Thymus (tissue), 11 donors: ENCODE measurements at regions not wholly inside any gene's neighbourhood (a gene's known extent, or its start where the extent isn't known, plus 50 kb on each side); places are given as distances from the start of the nearest gene placed in this dataset.

Experiments
- DNase-seq, 9 donors: peaks; one replicate each; pipeline ENCODE4 v3.0.0-alpha.2; 2013; ENCODE audit warnings: low spot score in 9 of 9, low read depth in 6 of 9, missing footprints in 1 of 9
- H3K27ac ChIP-seq, 2 donors: one replicate each; pipeline ENCODE4 v1.5.1; 2013; ENCODE audit warnings: control low read depth in 1 of 2, low read depth in 1 of 2, low read length in 1 of 2, mild to moderate bottlenecking in 1 of 2, moderate library complexity in 1 of 2
- H3K27me3 ChIP-seq, 2 donors: one replicate each; pipeline ENCODE4 v1.5.1; 2013; ENCODE audit warnings: low read length in 1 of 2; ENCODE audit not compliant: control insufficient read depth in 2 of 2, insufficient read depth in 1 of 2
- H3K36me3 ChIP-seq, 2 donors: one replicate each; pipeline ENCODE4 v1.5.1; 2013; ENCODE audit warnings: low read length in 1 of 2, mild to moderate bottlenecking in 1 of 2, moderate library complexity in 1 of 2; ENCODE audit not compliant: control insufficient read depth in 2 of 2, insufficient read depth in 2 of 2
- H3K4me1 ChIP-seq, 2 donors: one replicate each; pipeline ENCODE4 v1.5.1; 2013; ENCODE audit warnings: low read length in 2 of 2; ENCODE audit not compliant: control insufficient read depth in 2 of 2, insufficient read depth in 2 of 2
- H3K4me3 ChIP-seq, 2 donors: one replicate each; pipeline ENCODE4 v1.5.1; 2013; ENCODE audit warnings: low read length in 2 of 2, control low read depth in 1 of 2, mild to moderate bottlenecking in 1 of 2
- H3K9me3 ChIP-seq, 2 donors: one replicate each; pipeline ENCODE4 v1.5.1; 2013; ENCODE audit warnings: low read length in 1 of 2, mild to moderate bottlenecking in 1 of 2; ENCODE audit not compliant: control insufficient read depth in 2 of 2, insufficient read depth in 1 of 2
- WGBS: extraction: QIAGEN DNeasy Blood & Tissue Kit; methylation state at CpG from one replicate; pipeline ENCODE4 v1.1.7; 2013; 5-methylcytosine and 5-hydroxymethylcytosine counted together
- donor health status: healthy.

GRCh38 chr17:33895491-33895890 is 359.6 kb upstream of the CCL2 start:
- Histone ChIP-seq H3K27ac (no peak overlapping the region), H3K4me1 (no peaks in the 10 kb centered on the region), H3K36me3 (no peaks in the 10 kb centered on the region), H3K4me3 (no peak overlapping the region), H3K27me3 (no peaks in the 10 kb centered on the region), H3K9me3 (no peaks in the 10 kb centered on the region)
- no peak for DNase-seq
- WGBS: 81% methylated on average over 3 of the region's 3 CpGs

- no peaks in the 10 kb centered on the region for H3K36me3 ChIP-seq
Observed at GRCh38 chr17:33896263-33896662, 358.8 kb upstream of the CCL2 start.

GRCh38 chr17:33901085-33901484 is 354.0 kb upstream of the CCL2 start:
- no peaks in the 10 kb centered on the region for H3K9me3 ChIP-seq
- DNase-seq: no peak
- H3K27me3 ChIP-seq: no peaks in the 10 kb centered on the region
- 89% methylated on average over 2 of the region's 2 CpGs for WGBS
- H3K4me3 ChIP-seq: no peak overlapping the region
- H3K4me1 ChIP-seq: no peaks in the 10 kb centered on the region
- no peak overlapping the region for H3K27ac ChIP-seq
- H3K36me3 ChIP-seq: no peaks in the 10 kb centered on the region

More at GRCh38 chr17:33896263-33896662, 358.8 kb upstream of the CCL2 start:
- no peaks in the 10 kb centered on the region for H3K4me1 ChIP-seq
- H3K27ac ChIP-seq: no peak overlapping the region
- H3K9me3 ChIP-seq: no peaks in the 10 kb centered on the region
- 58% methylated on average over 6 of the region's 6 CpGs for WGBS
- no peak for DNase-seq
- H3K27me3 ChIP-seq: no peaks in the 10 kb centered on the region
- no peak overlapping the region for H3K4me3 ChIP-seq

GRCh38 chr17:33902901-33903449 is 352.1 kb upstream of the CCL2 start:
- Histone ChIP-seq H3K36me3 (no peaks in the 10 kb centered on the region), H3K4me1 (no peaks in the 10 kb centered on the region), H3K9me3 (no peaks in the 10 kb centered on the region), H3K4me3 (no peak overlapping the region), H3K27me3 (no peaks in the 10 kb centered on the region), H3K27ac (no peak overlapping the region)
- DNase-seq: no peak
- WGBS: 98% methylated on average over 1 of the region's 1 CpG

- Histone ChIP-seq H3K27ac (no peak overlapping the region), H3K36me3 (no peaks in the 10 kb centered on the region), H3K4me3 (no peak overlapping the region), H3K27me3 (no peaks in the 10 kb centered on the region), H3K4me1 (no peaks in the 10 kb centered on the region), H3K9me3 (no peaks in the 10 kb centered on the region)
- DNase-seq: no peak
- WGBS: 93% methylated on average over 4 of the region's 4 CpGs
Observed at GRCh38 chr17:33904476-33904875, 350.6 kb upstream of the CCL2 start.

GRCh38 chr17:33905338-33905800 is 349.7 kb upstream of the CCL2 start:
- Histone ChIP-seq H3K36me3 (no peaks in the 10 kb centered on the region), H3K4me1 (no peaks in the 10 kb centered on the region), H3K27me3 (no peaks in the 10 kb centered on the region), H3K27ac (no peak overlapping the region), H3K9me3 (no peaks in the 10 kb centered on the region), H3K4me3 (no peak overlapping the region)
- WGBS: 74% methylated on average over 3 of the region's 3 CpGs
- no peak for DNase-seq

- DNase-seq: no peak
- Histone ChIP-seq H3K27ac (no peak overlapping the region), H3K9me3 (no peaks in the 10 kb centered on the region), H3K36me3 (no peaks in the 10 kb centered on the region), H3K4me1 (no peaks in the 10 kb centered on the region), H3K27me3 (no peaks in the 10 kb centered on the region), H3K4me3 (no peak overlapping the region)
- 9% methylated on average over 2 of the region's 2 CpGs for WGBS
Observed at GRCh38 chr17:33908363-33909064, 346.6 kb upstream of the CCL2 start.

- 93% methylated on average over 2 of the region's 2 CpGs for WGBS
- no peak for DNase-seq
- no peak overlapping the region for H3K4me3 ChIP-seq
- H3K4me1 ChIP-seq: no peaks in the 10 kb centered on the region
- no peaks in the 10 kb centered on the region for H3K9me3 ChIP-seq
- no peaks in the 10 kb centered on the region for H3K27me3 ChIP-seq
- no peak overlapping the region for H3K27ac ChIP-seq
- H3K36me3 ChIP-seq: no peaks in the 10 kb centered on the region
Observed at GRCh38 chr17:33910200-33910857, 344.8 kb upstream of the CCL2 start.

- peaks cover 0 to 3% of the 10 kb centered on the region in 2 donors for H3K27me3 ChIP-seq
- no peaks in the 10 kb centered on the region for H3K9me3 ChIP-seq
- H3K4me3 ChIP-seq: no peak overlapping the region
- H3K4me1 ChIP-seq: no peaks in the 10 kb centered on the region
- no peaks in the 10 kb centered on the region for H3K36me3 ChIP-seq
- 93% methylated on average over 4 of the region's 4 CpGs for WGBS
- H3K27ac ChIP-seq: no peak overlapping the region
- no peak for DNase-seq
Observed at GRCh38 chr17:33914125-33914524, 341.0 kb upstream of the CCL2 start.
